Parathyroid adenoma (tissue), 2 donors: ENCODE measurements at regions not wholly inside any gene's neighbourhood (a gene's known extent, or its start where the extent isn't known, plus 50 kb on each side); places are given as distances from the start of the nearest gene placed in this dataset.

Source experiments
- H2AFZ ChIP-seq: fragments of 300-600 bp; sonication (generic); one replicate; pipeline ENCODE4 v1.7.0; 2017; ENCODE audit warnings: antibody characterized with exemption, mild to moderate bottlenecking
- H3K27ac ChIP-seq: fragments of 300-600 bp; sonication (generic); one replicate; pipeline ENCODE4 v1.7.0; 2017
- H3K27me3 ChIP-seq: fragments of 300-600 bp; sonication (generic); one replicate; pipeline ENCODE4 v1.7.0; 2017; ENCODE audit warnings: low read length; ENCODE audit not compliant: control insufficient read depth, insufficient read depth
- H3K36me3 ChIP-seq: fragments of 300-600 bp; sonication (generic); one replicate; pipeline ENCODE4 v1.7.0; 2017; ENCODE audit warnings: low read length; ENCODE audit not compliant: control insufficient read depth, insufficient read depth
- H3K4me1 ChIP-seq: fragments of 300-600 bp; sonication (generic); one replicate; pipeline ENCODE4 v1.7.0; 2017; ENCODE audit warnings: control low read depth
- H3K4me2 ChIP-seq: fragments of 300-600 bp; sonication (generic); one replicate; pipeline ENCODE4 v1.7.0; 2017; ENCODE audit warnings: low read length
- H3K4me3 ChIP-seq: fragments of 300-600 bp; sonication (generic); one replicate; pipeline ENCODE4 v1.7.0; 2017; ENCODE audit warnings: low read depth, low read length
- H3K79me2 ChIP-seq: fragments of 300-600 bp; sonication (generic); one replicate; pipeline ENCODE4 v1.7.0; 2017; ENCODE audit warnings: control low read depth
- H3K9ac ChIP-seq: fragments of 300-600 bp; sonication (generic); one replicate; pipeline ENCODE4 v1.7.0; 2017; ENCODE audit warnings: mild to moderate bottlenecking
- H3K9me3 ChIP-seq: fragments of 300-600 bp; sonication (generic); one replicate; pipeline ENCODE4 v1.7.0; 2017; ENCODE audit warnings: low read length; ENCODE audit not compliant: control insufficient read depth
- CTCF ChIP-seq: fragments of 300-600 bp; sonication (generic); IDR thresholded peaks from one replicate; pipeline ENCODE4 v1.7.0; 2017; ENCODE audit warnings: antibody characterized with exemption, mild to moderate bottlenecking
- donor health status: primary hyperparathyroidism.

DNA sequence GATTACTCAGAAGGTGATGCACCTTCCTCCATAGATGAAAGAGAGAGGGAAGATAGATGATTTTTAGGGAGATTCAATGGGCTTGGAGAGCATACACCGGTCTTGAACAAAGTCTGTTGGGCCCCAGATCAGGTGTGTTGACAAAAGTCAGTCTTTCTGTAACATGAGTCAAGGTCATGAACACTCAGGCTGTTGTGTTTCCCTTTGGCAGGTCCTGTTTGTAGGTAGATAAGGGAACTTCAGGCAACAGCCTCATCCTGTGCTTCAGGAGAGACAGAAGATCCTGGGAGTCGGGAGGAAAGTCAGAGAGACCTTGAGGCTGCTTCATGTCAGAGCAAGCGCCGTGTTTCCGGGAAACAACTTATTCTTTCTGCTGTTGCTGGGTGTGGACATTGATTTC, 703.1 kb downstream of the BRD1 start:
- Histone ChIP-seq H3K9ac (no peak overlapping the region), H3K4me3 (no peak overlapping the region), H3K79me2 (no peaks in the 10 kb centered on the region), H3K27me3 (no peaks in the 10 kb centered on the region), H3K4me1 (no peaks in the 10 kb centered on the region), H3K36me3 (no peaks in the 10 kb centered on the region), H3K9me3 (no peaks in the 10 kb centered on the region), H3K4me2 (no peak overlapping the region), H2AFZ (no peak overlapping the region), H3K27ac (no peak overlapping the region)
- TF ChIP-seq CTCF: no peak

GRCh38 chr22:49123621-49124192, 704.0 kb downstream of the BRD1 start:
- H2AFZ ChIP-seq: no peak overlapping the region
- no peaks in the 10 kb centered on the region for H3K79me2 ChIP-seq
- H3K27ac ChIP-seq: no peak overlapping the region
- no peaks in the 10 kb centered on the region for H3K9me3 ChIP-seq
- H3K36me3 ChIP-seq: no peaks in the 10 kb centered on the region
- no peak overlapping the region for H3K9ac ChIP-seq
- H3K4me1 ChIP-seq: no peaks in the 10 kb centered on the region
- TF ChIP-seq CTCF: no peak
- no peak overlapping the region for H3K4me2 ChIP-seq
- no peak overlapping the region for H3K4me3 ChIP-seq
- H3K27me3 ChIP-seq: no peaks in the 10 kb centered on the region

- H3K79me2 ChIP-seq: no peaks in the 10 kb centered on the region
- H3K4me2 ChIP-seq: no peak overlapping the region
- no peak overlapping the region for H3K4me3 ChIP-seq
- no peaks in the 10 kb centered on the region for H3K4me1 ChIP-seq
- H3K27ac ChIP-seq: no peak overlapping the region
- TF ChIP-seq CTCF: no peak
- no peaks in the 10 kb centered on the region for H3K27me3 ChIP-seq
- no peak overlapping the region for H2AFZ ChIP-seq
- no peak overlapping the region for H3K9ac ChIP-seq
- no peaks in the 10 kb centered on the region for H3K9me3 ChIP-seq
- no peaks in the 10 kb centered on the region for H3K36me3 ChIP-seq
Measured at GRCh38 chr22:49119551-49119952, 708.1 kb downstream of the BRD1 start.

- Histone ChIP-seq H3K4me1 (no peaks in the 10 kb centered on the region), H3K4me3 (no peak overlapping the region), H3K79me2 (no peaks in the 10 kb centered on the region), H3K9me3 (no peaks in the 10 kb centered on the region), H3K9ac (no peak overlapping the region), H3K36me3 (no peaks in the 10 kb centered on the region), H2AFZ (no peak overlapping the region), H3K4me2 (no peak overlapping the region), H3K27me3 (no peaks in the 10 kb centered on the region), H3K27ac (no peak overlapping the region)
- no peak for TF ChIP-seq CTCF
Measured at GRCh38 chr22:49118065-49118464, 709.6 kb downstream of the BRD1 start.

GRCh38 chr22:49117486-49117885, 710.2 kb downstream of the BRD1 start:
- TF ChIP-seq CTCF: no peak
- Histone ChIP-seq H3K4me3 (no peak overlapping the region), H3K4me2 (no peak overlapping the region), H3K79me2 (no peaks in the 10 kb centered on the region), H3K27ac (no peak overlapping the region), H2AFZ (no peak overlapping the region), H3K27me3 (no peaks in the 10 kb centered on the region), H3K9ac (no peak overlapping the region), H3K36me3 (no peaks in the 10 kb centered on the region), H3K9me3 (no peaks in the 10 kb centered on the region), H3K4me1 (no peaks in the 10 kb centered on the region)
